ENCODE measurements at regions not wholly inside any gene's neighbourhood (a gene's known extent, or its start where the extent isn't known, plus 50 kb on each side); places are given as distances from the start of the nearest gene placed in this dataset.

GRCh38 chr3:116981089-116981488, 271.5 kb downstream of the TUSC7 start (continued):
- TF ChIP-seq EZH2phosphoT487 (IDR thresholded peaks at IDR 0.05; ENCODE audit: borderline replicate concordance, low read depth) = no peak
- TF ChIP-seq RFX5 (IDR thresholded peaks at IDR 0.05; ENCODE audit: low read length) = no peak

- Histone ChIP-seq H3K9ac (no peak overlapping the region), H3K4me2 (no peak overlapping the region), H3K27me3 (ENCODE audit: insufficient read depth) (no peaks in the 10 kb centered on the region), H3K4me1 (ENCODE audit: control insufficient read depth in 1 of 2, insufficient read depth in 2 of 2, low read depth in 1 of 2, low read length in 1 of 2) (peaks cover 0 to 2% of the 10 kb centered on the region in 2 experiments; a peak in 2 of 4 replicates), H3K79me2 (ENCODE audit: insufficient read depth) (no peaks in the 10 kb centered on the region), H4K20me1 (ENCODE audit: insufficient read depth) (no peaks in the 10 kb centered on the region), H3K9me3 (no peaks in the 10 kb centered on the region), H3K27ac (ENCODE audit: low read depth in 2 of 2, low read length in 1 of 2) (no peak overlapping the region), H3K9me2 (no peaks in the 10 kb centered on the region), H3F3A (replicated peaks; ENCODE audit: insufficient read depth) (no peaks in the 10 kb centered on the region), H3K4me3 (ENCODE audit: low read depth in 2 of 2, low read length in 1 of 2) (no peak overlapping the region), H3K36me3 (replicated peaks in 1 of 2; ENCODE audit: control insufficient read depth in 1 of 2, insufficient read depth in 2 of 2, low read length in 1 of 2) (no peaks in the 10 kb centered on the region), H2AFZ (ENCODE audit: low read depth) (no peak overlapping the region)
- TF ChIP-seq FOSL2 (IDR thresholded peaks at IDR 0.05; ENCODE audit: borderline replicate concordance, low read depth) (no peak), RXRA (IDR thresholded peaks at IDR 0.05; ENCODE audit: borderline replicate concordance, low read depth) (no peak), POLR2AphosphoS5 (IDR thresholded peaks at IDR 0.05; ENCODE audit: low read depth, low read length) (no peak), IRF3 (IDR thresholded peaks at IDR 0.05; ENCODE audit: low read depth, low read length) (no peak), USF2 (IDR thresholded peaks at IDR 0.05; ENCODE audit: borderline replicate concordance, low read depth, low read length) (no peak), EZH2phosphoT487 (IDR thresholded peaks at IDR 0.05; ENCODE audit: borderline replicate concordance, low read depth) (no peak), MXI1 (IDR thresholded peaks at IDR 0.05; ENCODE audit: low read depth, low read length) (no peak), MEF2A (IDR thresholded peaks at IDR 0.05; ENCODE audit: borderline replicate concordance, low read depth) (no peak), NFIC (IDR thresholded peaks at IDR 0.05; ENCODE audit: borderline replicate concordance) (no peak), GABPA (IDR thresholded peaks at IDR 0.05; ENCODE audit: low read depth) (no peak), TAF1 (IDR thresholded peaks at IDR 0.05; ENCODE audit: borderline replicate concordance, low read depth, low read length) (no peak), MAX (IDR thresholded peaks at IDR 0.05; ENCODE audit: low read depth) (no peak), RFX5 (IDR thresholded peaks at IDR 0.05; ENCODE audit: low read length) (no peak), FOXJ3 (CRISPR knock-in tag; IDR thresholded peaks at IDR 0.05) (no peak), RCOR1 (IDR thresholded peaks at IDR 0.05; ENCODE audit: low read length) (no peak), USF1 (IDR thresholded peaks at IDR 0.05; ENCODE audit: borderline replicate concordance, low read depth) (no peak), REST (IDR thresholded peaks at IDR 0.05; ENCODE audit: low read depth, low read length) (no peak)
- CTCF ChIA-PET = interaction anchor here (1.1 kb wide), 1 partner anchor 456 kb away, joined by 3 read pairs; no protein-coding TSS in a partner anchor
- POLR2A ChIA-PET = no interaction called here
- DNase-seq = no peak
Observed at GRCh38 chr3:116984301-116984700, 274.7 kb downstream of the TUSC7 start.
